ENCODE measurements at regions not wholly inside any gene's neighbourhood (a gene's known extent, or its start where the extent isn't known, plus 50 kb on each side); places are given as distances from the start of the nearest gene placed in this dataset.

GRCh38 chr13:106112191-106112590 lies 423.3 kb downstream of the EFNB2 start:
- CTCF ChIA-PET, result no interaction called here

GRCh38 chr13:106110241-106110855 lies 425.1 kb downstream of the EFNB2 start:
- Histone ChIP-seq H3K36me3 (ENCODE audit: control insufficient read depth in 2 of 2, insufficient read depth in 1 of 2, low read length in 2 of 2) (no peaks in the 10 kb centered on the region), H3K27ac (ENCODE audit: extremely low read depth, low read depth, low read length) (no peak overlapping the region), H3K4me1 (ENCODE audit: control insufficient read depth, insufficient read depth, low read length) (no peaks in the 10 kb centered on the region), H3K9me3 (ENCODE audit: control insufficient read depth, insufficient read depth, low read depth, low read length) (no peaks in the 10 kb centered on the region), H3K4me3 (ENCODE audit: low read depth, low read length) (no peak overlapping the region)
- ChIA-PET CTCF (interaction anchor here (0.6 kb wide), 1 partner anchor 62 kb away, joined by 4 read pairs; no protein-coding TSS in a partner anchor), POLR2A (no interaction called here)
- TF ChIP-seq ZNF133 (tag by site-specific recombination; IDR thresholded peaks at IDR 0.05), result no peak

More at GRCh38 chr13:106112191-106112590, 423.3 kb downstream of the EFNB2 start:
- Histone ChIP-seq H3K27ac (ENCODE audit: extremely low read depth, low read depth, low read length) (no peak overlapping the region), H3K4me1 (ENCODE audit: control insufficient read depth, insufficient read depth, low read length) (no peaks in the 10 kb centered on the region), H3K4me3 (ENCODE audit: low read depth, low read length) (no peak overlapping the region), H3K9me3 (ENCODE audit: control insufficient read depth, insufficient read depth, low read depth, low read length) (no peaks in the 10 kb centered on the region), H3K36me3 (ENCODE audit: control insufficient read depth in 2 of 2, insufficient read depth in 1 of 2, low read length in 2 of 2) (no peaks in the 10 kb centered on the region)
- POLR2A ChIA-PET, result no interaction called here
- TF ChIP-seq OSR2 (tag by site-specific recombination; IDR thresholded peaks at IDR 0.05) (no peak), ZNF645 (tag by site-specific recombination; IDR thresholded peaks at IDR 0.05) (no peak), GLI4 (tag by site-specific recombination; IDR thresholded peaks at IDR 0.05) (no peak), ZSCAN18 (tag by site-specific recombination; IDR thresholded peaks at IDR 0.05) (no peak), MYNN (tag by site-specific recombination; IDR thresholded peaks at IDR 0.05; ENCODE audit: borderline replicate concordance) (no peak), ZNF423 (tag by site-specific recombination; IDR thresholded peaks at IDR 0.05) (no peak)

GRCh38 chr13:106109391-106109791 lies 426.1 kb downstream of the EFNB2 start:
- CTCF ChIA-PET, result no interaction called here
- H3K4me3 ChIP-seq (ENCODE audit: low read depth, low read length), result no peak overlapping the region
- H3K27ac ChIP-seq (ENCODE audit: extremely low read depth, low read depth, low read length), result no peak overlapping the region
- POLR2A ChIA-PET, result no interaction called here
- H3K9me3 ChIP-seq (ENCODE audit: control insufficient read depth, insufficient read depth, low read depth, low read length), result no peaks in the 10 kb centered on the region
- no peaks in the 10 kb centered on the region for H3K4me1 ChIP-seq (ENCODE audit: control insufficient read depth, insufficient read depth, low read length)
- H3K36me3 ChIP-seq (ENCODE audit: control insufficient read depth in 2 of 2, insufficient read depth in 1 of 2, low read length in 2 of 2), result no peaks in the 10 kb centered on the region
- TF ChIP-seq ZNF639 (tag by site-specific recombination; IDR thresholded peaks at IDR 0.05), result no peak
- no peak for TF ChIP-seq ZNF266 (tag by site-specific recombination; IDR thresholded peaks at IDR 0.05; ENCODE audit: low read depth)
- TF ChIP-seq ELK4 (IDR thresholded peaks at IDR 0.05; ENCODE audit: borderline replicate concordance, low read depth, low read length), result no peak
- no peak for TF ChIP-seq ZNF133 (tag by site-specific recombination; IDR thresholded peaks at IDR 0.05)
- no peak for TF ChIP-seq ZNF747 (tag by site-specific recombination; IDR thresholded peaks at IDR 0.05)
- TF ChIP-seq ZNF518A (tag by site-specific recombination; conservative IDR thresholded peaks at IDR 0.05; ENCODE audit: low read depth), result no peak
- no peak for TF ChIP-seq INSM2 (tag by site-specific recombination; IDR thresholded peaks at IDR 0.05)
